ENCODE measurements at regions not wholly inside any gene's neighbourhood (a gene's known extent, or its start where the extent isn't known, plus 50 kb on each side); places are given as distances from the start of the nearest gene placed in this dataset.
"Not testable (repeated sequence)": the region's sequence is repeated elsewhere in the genome, so short reads cannot be mapped to it uniquely, and the experiment has no call there.

DNA sequence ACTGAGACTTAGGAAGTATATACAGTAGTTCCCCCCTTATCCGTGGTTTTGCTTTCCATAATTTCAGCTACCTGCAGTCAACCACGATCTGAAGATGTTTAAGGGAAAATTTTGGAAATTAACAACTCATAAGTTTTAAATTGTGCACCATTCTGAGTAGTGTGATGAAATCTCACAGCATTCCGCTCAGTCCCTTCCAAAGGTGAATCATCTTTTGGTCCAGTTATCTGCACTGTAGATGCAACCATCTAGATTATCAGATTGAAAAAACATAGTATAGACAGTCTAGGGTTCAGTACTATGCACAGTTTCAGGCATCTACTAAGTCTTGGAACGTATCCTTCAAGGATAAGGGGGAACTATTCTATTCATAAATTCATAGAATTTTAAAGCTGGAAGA, 109.0 kb downstream of the ANXA3 start:
- CTCF ChIA-PET (ENCODE audit: partially characterized antibody) = interaction anchor here (1.6 kb wide), 1 partner anchor 22 kb away, joined by 4 read pairs; no protein-coding TSS in a partner anchor
- H3K36me3 Mint-ChIP-seq = no peaks in the 10 kb centered on the region

GRCh38 chr4:78661086-78661690, 109.6 kb downstream of the ANXA3 start:
- no peak overlapping the region for H3K27ac ChIP-seq (ENCODE audit: low read depth, low read length)
- H3K4me1 Mint-ChIP-seq = peaks cover 21 to 27% (median 24%) of the 10 kb centered on the region in 4 donors
- DNase-seq = no peak
- peaks cover 0 to 4% of the 10 kb centered on the region in 2 donors for H3K27me3 Mint-ChIP-seq
- ChIA-PET POLR2A (ENCODE audit: partially characterized antibody) (no interaction called here), CTCF (ENCODE audit: partially characterized antibody) (interaction anchor here (1.1 to 1.6 kb wide), 2 partner anchors 9 to 21 kb away, joined by 4 read pairs; no protein-coding TSS in a partner anchor)
- no peaks in the 10 kb centered on the region for H3K9me3 Mint-ChIP-seq
- H3K36me3 Mint-ChIP-seq = no peaks in the 10 kb centered on the region
- H3K36me3 ChIP-seq (ENCODE audit: insufficient read depth, low read length) = no peaks in the 10 kb centered on the region
- H3K4me3 ChIP-seq (ENCODE audit: low read length in 2 of 2) = no peak overlapping the region
- H3K4me1 ChIP-seq (ENCODE audit: insufficient read depth, low read length) = peaks cover 26% of the 10 kb centered on the region
- H3K4me3 Mint-ChIP-seq = no peak overlapping the region
- H3K27ac Mint-ChIP-seq = no peak overlapping the region
- H3K27me3 ChIP-seq (ENCODE audit: insufficient read depth, low read length) = no peaks in the 10 kb centered on the region
- H3K9me3 ChIP-seq (ENCODE audit: control insufficient read depth in 1 of 2, low read length in 2 of 2) = no peaks in the 10 kb centered on the region
- intact Hi-C loops (cut with micrococcal nuclease) = no loop called here

More for the DNA sequence above, 109.0 kb downstream of the ANXA3 start:
- Mint-ChIP-seq H3K4me1 (peaks cover 22 to 27% (median 25%) of the 10 kb centered on the region in 4 donors), H3K27ac (no peak overlapping the region), H3K9me3 (no peaks in the 10 kb centered on the region), H3K4me3 (no peak overlapping the region), H3K27me3 (peaks cover 0 to 4% of the 10 kb centered on the region in 2 donors)
- intact Hi-C loops (cut with micrococcal nuclease) = no loop called here
- no peaks in the 10 kb centered on the region for H3K36me3 ChIP-seq (ENCODE audit: insufficient read depth, low read length)
- H3K27ac ChIP-seq (ENCODE audit: low read depth, low read length) = no peak overlapping the region
- no peaks in the 10 kb centered on the region for H3K27me3 ChIP-seq (ENCODE audit: insufficient read depth, low read length)
- peaks cover 26% of the 10 kb centered on the region for H3K4me1 ChIP-seq (ENCODE audit: insufficient read depth, low read length)
- no peak overlapping the region for H3K4me3 ChIP-seq (ENCODE audit: low read length in 2 of 2)
- POLR2A ChIA-PET (ENCODE audit: partially characterized antibody) = no interaction called here
- no peak for DNase-seq
- no peaks in the 10 kb centered on the region for H3K9me3 ChIP-seq (ENCODE audit: control insufficient read depth in 1 of 2, low read length in 2 of 2)

DNA sequence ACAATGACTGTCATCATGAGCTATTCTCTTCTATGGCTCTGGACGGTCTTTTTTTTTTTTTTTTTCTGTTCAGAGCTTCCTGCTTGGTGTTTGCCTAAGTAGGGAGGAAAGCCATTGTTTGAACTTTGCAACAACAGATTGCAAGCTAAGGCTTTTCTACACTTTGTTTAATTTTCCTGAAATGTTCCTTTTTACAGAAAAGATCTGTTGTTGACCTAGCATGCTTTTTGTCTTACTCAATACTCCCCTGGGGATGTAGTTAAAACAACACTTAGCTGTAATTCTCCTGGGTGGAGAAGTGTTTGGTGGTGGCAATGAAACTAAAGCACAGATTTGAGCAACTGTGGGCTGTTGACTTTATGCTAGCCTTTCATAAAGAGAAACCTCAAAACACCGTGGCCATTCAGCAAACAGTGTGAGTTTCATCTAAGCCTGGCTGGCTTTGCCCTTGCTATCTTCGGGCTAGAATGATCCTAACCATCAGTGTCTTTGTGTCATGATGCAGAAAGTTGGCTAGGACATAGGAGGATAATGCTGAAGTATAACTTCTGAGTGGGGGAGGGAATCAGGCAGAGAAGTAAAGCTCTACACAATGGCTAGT, 110.5 kb downstream of the ANXA3 start:
- peaks cover 21 to 28% (median 24%) of the 10 kb centered on the region in 4 donors for H3K4me1 Mint-ChIP-seq

DNA sequence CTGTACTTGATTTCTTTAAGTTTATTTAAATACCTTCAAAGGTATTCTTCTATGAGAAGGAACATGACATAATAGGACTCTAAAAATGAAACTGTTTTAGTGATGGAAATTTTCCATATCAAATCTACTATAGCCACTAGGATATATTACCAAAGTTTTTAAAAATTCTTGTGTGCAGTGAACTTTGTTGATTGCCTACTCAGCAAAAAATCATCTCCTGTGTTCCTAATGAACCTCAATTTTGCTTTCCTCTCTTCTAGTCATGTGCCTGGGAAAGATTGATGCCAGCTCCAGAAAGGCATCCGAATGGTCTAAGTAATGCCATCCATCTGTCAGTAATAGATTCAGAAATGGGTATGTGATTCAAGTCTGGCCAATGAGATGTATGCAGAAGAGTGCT, 111.1 kb downstream of the ANXA3 start:
- H3K9me3 Mint-ChIP-seq = no peaks in the 10 kb centered on the region
- Histone ChIP-seq H3K4me3 (ENCODE audit: low read length in 2 of 2) (no peak overlapping the region), H3K27me3 (ENCODE audit: insufficient read depth, low read length) (no peaks in the 10 kb centered on the region), H3K9me3 (ENCODE audit: control insufficient read depth in 1 of 2, low read length in 2 of 2) (no peaks in the 10 kb centered on the region), H3K36me3 (ENCODE audit: insufficient read depth, low read length) (no peaks in the 10 kb centered on the region), H3K4me1 (ENCODE audit: insufficient read depth, low read length) (peaks cover 13% of the 10 kb centered on the region), H3K27ac (ENCODE audit: low read depth, low read length) (no peak overlapping the region)
- intact Hi-C loops (cut with micrococcal nuclease) = no loop called here
- H3K27me3 Mint-ChIP-seq = peaks cover 0 to 4% of the 10 kb centered on the region in 2 donors
- no peak overlapping the region for H3K27ac Mint-ChIP-seq
- no peaks in the 10 kb centered on the region for H3K36me3 Mint-ChIP-seq
- ChIA-PET POLR2A (ENCODE audit: partially characterized antibody) (no interaction called here), CTCF (ENCODE audit: partially characterized antibody) (no interaction called here)
- DNase-seq = no peak
- H3K4me3 Mint-ChIP-seq = no peak overlapping the region
- peaks cover 16 to 22% (median 19%) of the 10 kb centered on the region in 4 donors for H3K4me1 Mint-ChIP-seq

More for the DNA sequence above, 110.5 kb downstream of the ANXA3 start:
- no peaks in the 10 kb centered on the region for H3K27me3 ChIP-seq (ENCODE audit: insufficient read depth, low read length)
- CTCF ChIA-PET (ENCODE audit: partially characterized antibody) = interaction anchor here (0.7 to 1.6 kb wide), 3 partner anchors 10 to 1980 kb away, joined by 3 to 4 read pairs (median 4); no protein-coding TSS in a partner anchor
- H3K9me3 ChIP-seq (ENCODE audit: control insufficient read depth in 1 of 2, low read length in 2 of 2) = no peaks in the 10 kb centered on the region
- H3K4me1 ChIP-seq (ENCODE audit: insufficient read depth, low read length) = peaks cover 19% of the 10 kb centered on the region
- Mint-ChIP-seq H3K9me3 (no peaks in the 10 kb centered on the region), H3K27me3 (peaks cover 0 to 4% of the 10 kb centered on the region in 2 donors), H3K4me3 (no peak overlapping the region), H3K36me3 (no peaks in the 10 kb centered on the region), H3K27ac (no peak overlapping the region)
- no peak for DNase-seq
- no peak overlapping the region for H3K4me3 ChIP-seq (ENCODE audit: low read length in 2 of 2)
- no peaks in the 10 kb centered on the region for H3K36me3 ChIP-seq (ENCODE audit: insufficient read depth, low read length)
- POLR2A ChIA-PET (ENCODE audit: partially characterized antibody) = no interaction called here
- intact Hi-C loops (cut with micrococcal nuclease) = no loop called here
- no peak overlapping the region for H3K27ac ChIP-seq (ENCODE audit: low read depth, low read length)

DNA sequence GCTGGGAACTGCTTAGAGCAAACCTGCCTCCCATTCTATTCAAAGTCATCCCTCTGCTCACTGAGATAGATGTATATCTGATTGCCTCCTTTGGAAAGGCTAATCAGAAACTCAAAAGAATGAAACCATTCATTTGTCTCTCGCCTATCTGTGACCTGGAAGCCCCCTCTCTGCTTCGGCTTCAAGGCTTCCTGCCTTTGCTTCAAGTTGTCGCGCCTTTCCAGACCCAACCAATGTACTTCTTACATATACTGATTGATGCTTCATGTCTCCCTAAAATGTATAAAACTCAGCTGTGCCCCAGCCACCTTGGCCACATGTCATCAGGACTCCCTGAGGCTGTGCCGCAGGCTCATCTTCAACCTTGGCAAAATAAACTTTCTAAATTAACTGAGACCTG, 111.9 kb upstream of the BMP2K start:
- H3K9me3 Mint-ChIP-seq; intact Hi-C loops (cut with micrococcal nuclease): not testable (repeated sequence)

GRCh38 chr4:78665216-78665770, 110.9 kb upstream of the BMP2K start:
- H3K27ac Mint-ChIP-seq = no peak overlapping the region
- H3K27me3 Mint-ChIP-seq = peaks cover 0 to 4% of the 10 kb centered on the region in 2 donors
- H3K4me3 ChIP-seq (ENCODE audit: low read length in 2 of 2) = no peak overlapping the region
- H3K9me3 ChIP-seq (ENCODE audit: control insufficient read depth in 1 of 2, low read length in 2 of 2) = no peaks in the 10 kb centered on the region
- H3K36me3 ChIP-seq (ENCODE audit: insufficient read depth, low read length) = no peaks in the 10 kb centered on the region
- H3K4me1 ChIP-seq (ENCODE audit: insufficient read depth, low read length) = no peaks in the 10 kb centered on the region
- no peaks in the 10 kb centered on the region for H3K9me3 Mint-ChIP-seq
- H3K27me3 ChIP-seq (ENCODE audit: insufficient read depth, low read length) = no peaks in the 10 kb centered on the region
- H3K4me3 Mint-ChIP-seq = no peak overlapping the region
- ChIA-PET CTCF (ENCODE audit: partially characterized antibody) (no interaction called here), POLR2A (ENCODE audit: partially characterized antibody) (no interaction called here)
- peaks cover 3 to 11% (median 6%) of the 10 kb centered on the region in 4 donors for H3K4me1 Mint-ChIP-seq
- intact Hi-C loops (cut with micrococcal nuclease) = no loop called here
- no peak overlapping the region for H3K27ac ChIP-seq (ENCODE audit: low read depth, low read length)
- no peak for DNase-seq
- H3K36me3 Mint-ChIP-seq = no peaks in the 10 kb centered on the region

More for the DNA sequence above, 111.9 kb upstream of the BMP2K start:
- CTCF ChIA-PET (ENCODE audit: partially characterized antibody); H3K27me3 Mint-ChIP-seq; H3K9me3 ChIP-seq (ENCODE audit: control insufficient read depth in 1 of 2, low read length in 2 of 2); H3K27ac Mint-ChIP-seq; H3K27me3 ChIP-seq (ENCODE audit: insufficient read depth, low read length); DNase-seq; H3K36me3 ChIP-seq (ENCODE audit: insufficient read depth, low read length); H3K4me3 ChIP-seq (ENCODE audit: low read length in 2 of 2); H3K4me3 Mint-ChIP-seq; H3K4me1 ChIP-seq (ENCODE audit: insufficient read depth, low read length); H3K36me3 Mint-ChIP-seq; POLR2A ChIA-PET (ENCODE audit: partially characterized antibody); H3K27ac ChIP-seq (ENCODE audit: low read depth, low read length): not testable (repeated sequence)
- peaks cover 3 to 11% (median 6%) of the 10 kb centered on the region in 4 donors for H3K4me1 Mint-ChIP-seq

DNA sequence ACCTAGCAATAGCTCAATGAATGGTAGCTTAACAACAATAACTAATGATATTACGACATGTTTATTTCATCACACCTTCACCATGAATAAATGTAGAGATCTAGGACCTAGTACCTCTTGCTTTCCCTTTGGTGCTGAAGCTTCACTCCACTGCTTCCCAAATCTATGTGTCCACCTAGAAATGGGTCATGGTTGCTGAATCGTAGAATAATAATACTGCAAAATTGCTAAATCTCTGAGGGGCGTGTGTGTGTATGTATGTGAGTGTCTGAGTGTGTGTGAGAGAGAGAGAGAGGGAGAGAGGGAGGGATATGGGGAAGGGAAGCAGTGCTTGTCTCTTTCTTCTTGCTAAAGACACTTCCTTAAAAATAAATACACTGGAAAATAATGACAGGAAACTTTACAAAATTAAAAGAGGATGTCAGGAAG, 109.3 kb upstream of the BMP2K start:
- Mint-ChIP-seq H3K4me1 (peaks cover 3 to 10% (median 6%) of the 10 kb centered on the region in 4 donors), H3K27me3 (peaks cover 0 to 4% of the 10 kb centered on the region in 2 donors), H3K27ac (peak overlapping the region in 1 of 7 donors; percentile 39), H3K36me3 (no peaks in the 10 kb centered on the region), H3K9me3 (no peaks in the 10 kb centered on the region), H3K4me3 (no peak overlapping the region)
- intact Hi-C loops (cut with micrococcal nuclease) = no loop called here
- H3K4me1 ChIP-seq (ENCODE audit: insufficient read depth, low read length) = no peaks in the 10 kb centered on the region
- no peak for DNase-seq
- H3K27me3 ChIP-seq (ENCODE audit: insufficient read depth, low read length) = no peaks in the 10 kb centered on the region
- no peaks in the 10 kb centered on the region for H3K9me3 ChIP-seq (ENCODE audit: control insufficient read depth in 1 of 2, low read length in 2 of 2)
- CTCF ChIA-PET (ENCODE audit: partially characterized antibody) = no interaction called here
- POLR2A ChIA-PET (ENCODE audit: partially characterized antibody) = no interaction called here
- H3K36me3 ChIP-seq (ENCODE audit: insufficient read depth, low read length) = no peaks in the 10 kb centered on the region
- H3K27ac ChIP-seq (ENCODE audit: low read depth, low read length) = no peak overlapping the region
- H3K4me3 ChIP-seq (ENCODE audit: low read length in 2 of 2) = no peak overlapping the region

Data from CD4-positive, alpha-beta memory T cell (primary cell).